ENCODE measurements at regions not wholly inside any gene's neighbourhood (a gene's known extent, or its start where the extent isn't known, plus 50 kb on each side); places are given as distances from the start of the nearest gene placed in this dataset.

- Mint-ChIP-seq H3K4me3 (no peak overlapping the region), H3K9me3 (no peaks in the 10 kb centered on the region), H3K36me3 (ENCODE audit: insufficient read depth in 1 of 3, low read depth in 3 of 3) (no peaks in the 10 kb centered on the region), H3K27me3 (ENCODE audit: low read depth) (no peaks in the 10 kb centered on the region), H3K27ac (no peak overlapping the region), H3K4me1 (peaks cover 11 to 14% of the 10 kb centered on the region in 2 experiments)
- Histone ChIP-seq H3T11ph (ENCODE audit: low read length) (no peak overlapping the region), H3K27me3 (ENCODE audit: insufficient read depth, low read length) (no peaks in the 10 kb centered on the region), H2AFZ (ENCODE audit: low read length) (no peak overlapping the region), H4K8ac (replicated peaks; ENCODE audit: insufficient read length, low read depth, low read length) (no peak overlapping the region), H3K27ac (ENCODE audit: insufficient read length, low read depth, low read length) (no peak overlapping the region), H3K14ac (ENCODE audit: insufficient read depth, low read length) (no peak overlapping the region), H2AK5ac (ENCODE audit: insufficient read length, low read length) (no peak overlapping the region), H3K18ac (ENCODE audit: insufficient read length, low read depth, low read length) (no peak overlapping the region), H3K23me2 (ENCODE audit: insufficient read length, low read depth, low read length, poor library complexity, severe bottlenecking) (no peaks in the 10 kb centered on the region), H3K9ac (ENCODE audit: extremely low read depth, insufficient read length, low read length) (no peak overlapping the region), H3K4me2 (ENCODE audit: insufficient read depth, insufficient read length, low read length) (no peak overlapping the region), H2BK5ac (ENCODE audit: insufficient read length, low read length) (no peak overlapping the region), H3K9me3 (ENCODE audit: control insufficient read depth, low read depth, low read length) (no peaks in the 10 kb centered on the region), H4K91ac (ENCODE audit: insufficient read length, low read depth, low read length) (no peak overlapping the region), H3K4me1 (ENCODE audit: insufficient read depth, low read length) (no peaks in the 10 kb centered on the region; the same call in 1 of the 2 replicates), H4K20me1 (ENCODE audit: control insufficient read depth, insufficient read depth, insufficient read length) (no peaks in the 10 kb centered on the region), H2BK20ac (ENCODE audit: low read depth, low read length, poor library complexity, severe bottlenecking) (no peak overlapping the region), H3K79me1 (ENCODE audit: insufficient read depth, low read depth, low read length, poor library complexity, severe bottlenecking) (no peaks in the 10 kb centered on the region), H2BK15ac (ENCODE audit: low read depth, low read length) (no peak overlapping the region), H3K23ac (ENCODE audit: insufficient read length, low read depth, low read length) (no peak overlapping the region), H3K79me2 (ENCODE audit: insufficient read depth, low read length) (no peaks in the 10 kb centered on the region), H2BK12ac (ENCODE audit: insufficient read length, low read depth, low read length) (no peak overlapping the region), H3K4ac (ENCODE audit: low read depth, low read length) (no peak overlapping the region), H4K5ac (ENCODE audit: insufficient read length, low read depth, low read length) (no peak overlapping the region), H2BK120ac (ENCODE audit: low read depth, low read length, poor library complexity, severe bottlenecking) (no peak overlapping the region), H3K56ac (ENCODE audit: insufficient read length, low read depth, low read length) (no peak overlapping the region)
- no peak for TF ChIP-seq CTCF (conservative IDR thresholded peaks at IDR 0.05)
- no CpG with 5 or more reads among the region's 2 CpGs for WGBS (ENCODE audit: extremely low coverage, insufficient read length, low lambda C conversion rate)
- no peak for DNase-seq
Observed at GRCh38 chr7:20270867-20271266, 53.7 kb upstream of the MACC1 start.
